T-cell (primary cell): ENCODE measurements at regions not wholly inside any gene's neighbourhood (a gene's known extent, or its start where the extent isn't known, plus 50 kb on each side); places are given as distances from the start of the nearest gene placed in this dataset.

Experiments used
- ATAC-seq, 4 experiments: fragments of 200-7000 bp in 3 of 4; fragments of 150-1000 bp in 1 of 4; cut with Tn5 transposase; replicated peaks in 1 of 4; 1 replicate in 3 of 4; 2 replicates in 1 of 4; pipeline ENCODE4 v1.10.0; 2021; ENCODE audit warnings: moderate library complexity in 3 of 4, mild to moderate bottlenecking in 2 of 4, moderate number of reproducible peaks in 1 of 4
- CTCF ChIA-PET, 2 donors: fragments of 300-600 bp; sonication (Branson Sonifier 250); formaldehyde crosslinking; loops; one replicate each; lab custom pipeline; 2022; ENCODE audit warnings: antibody characterized with exemption in 2 of 2; lab: Charles Lee
- POLR2A ChIA-PET, 2 donors: fragments of 300-600 bp; sonication (Branson Sonifier 250); formaldehyde crosslinking; loops; one replicate each; lab custom pipeline; 2022; ENCODE audit warnings: antibody characterized with exemption in 2 of 2; lab: Charles Lee
- DNase-seq, 35 experiments: peaks; one replicate each; pipeline versions ENCODE4 v3.0.0 to v3.0.0-alpha.2; 2013 to 2023
- H3K27ac ChIP-seq: one replicate; pipeline ENCODE4 v1.5.1; 2013; ENCODE audit warnings: low read length
- H3K27me3 ChIP-seq, 2 experiments: replicated peaks in 1 of 2; 1 replicate in 1 of 2; 2 replicates in 1 of 2; pipeline versions ENCODE4 v1.6.1 to v1.7.0; 2013; ENCODE audit warnings: low read length in 1 of 2, mixed read lengths in 1 of 2; ENCODE audit not compliant: control insufficient read depth in 2 of 2, insufficient read depth in 2 of 2; ENCODE audit errors: extremely low read depth in 1 of 2
- H3K36me3 ChIP-seq, 2 donors: 1 replicate in 1 of 2; 2 replicates in 1 of 2; pipeline versions ENCODE4 v1.6.1 to v1.7.0; 2013; ENCODE audit warnings: low read length in 1 of 2; ENCODE audit not compliant: control insufficient read depth in 2 of 2, insufficient read depth in 1 of 2; ENCODE audit errors: extremely low read depth in 1 of 2
- H3K4me1 ChIP-seq, 2 experiments: 1 replicate in 1 of 2; 2 replicates in 1 of 2; pipeline versions ENCODE4 v1.6.1 to v1.7.0; 2013; ENCODE audit warnings: low read length in 2 of 2, mixed read lengths in 1 of 2; ENCODE audit not compliant: insufficient read depth in 2 of 2, control insufficient read depth in 1 of 2; ENCODE audit errors: extremely low read depth in 1 of 2
- H3K4me3 ChIP-seq, 2 donors: 1 replicate in 1 of 2; 2 replicates in 1 of 2; pipeline versions ENCODE4 v1.5.1 to v1.7.0; 2013; ENCODE audit warnings: mild to moderate bottlenecking in 2 of 2, low read length in 1 of 2, moderate library complexity in 1 of 2; ENCODE audit not compliant: control insufficient read depth in 1 of 2; ENCODE audit errors: extremely low read depth in 1 of 2
- H3K9me3 ChIP-seq: 2 replicates; pipeline ENCODE4 v1.7.0; 2013
- H3K27ac Mint-ChIP-seq, 2 donors: one replicate each; pipeline ENCODE4 v1.8.0; 2020 to 2021; ENCODE audit warnings: mild to moderate bottlenecking in 2 of 2, mixed read lengths in 2 of 2
- H3K27me3 Mint-ChIP-seq, 2 donors: one replicate each; pipeline ENCODE4 v1.8.0; 2021 to 2022; ENCODE audit warnings: mixed read lengths in 2 of 2
- H3K36me3 Mint-ChIP-seq: one replicate; pipeline ENCODE4 v1.8.0; 2021; ENCODE audit warnings: mixed read lengths
- H3K4me1 Mint-ChIP-seq, 3 donors: one replicate each; pipeline ENCODE4 v1.8.0; 2020 to 2022; ENCODE audit warnings: mixed read lengths in 3 of 3, mild to moderate bottlenecking in 1 of 3
- H3K4me3 Mint-ChIP-seq, 3 donors: one replicate each; pipeline ENCODE4 v1.8.0; 2020 to 2022; ENCODE audit warnings: mild to moderate bottlenecking in 3 of 3, mixed read lengths in 3 of 3, moderate library complexity in 3 of 3
- H3K9me3 Mint-ChIP-seq, 3 donors: one replicate each; pipeline ENCODE4 v1.8.0; 2020 to 2022; ENCODE audit warnings: mixed read lengths in 3 of 3
- WGBS: methylation state at CpG from one replicate; pipeline ENCODE4 v1.1.5; 2013; ENCODE audit warnings: missing lambda C conversion rate; ENCODE audit not compliant: insufficient coverage; 5-methylcytosine and 5-hydroxymethylcytosine counted together

DNA sequence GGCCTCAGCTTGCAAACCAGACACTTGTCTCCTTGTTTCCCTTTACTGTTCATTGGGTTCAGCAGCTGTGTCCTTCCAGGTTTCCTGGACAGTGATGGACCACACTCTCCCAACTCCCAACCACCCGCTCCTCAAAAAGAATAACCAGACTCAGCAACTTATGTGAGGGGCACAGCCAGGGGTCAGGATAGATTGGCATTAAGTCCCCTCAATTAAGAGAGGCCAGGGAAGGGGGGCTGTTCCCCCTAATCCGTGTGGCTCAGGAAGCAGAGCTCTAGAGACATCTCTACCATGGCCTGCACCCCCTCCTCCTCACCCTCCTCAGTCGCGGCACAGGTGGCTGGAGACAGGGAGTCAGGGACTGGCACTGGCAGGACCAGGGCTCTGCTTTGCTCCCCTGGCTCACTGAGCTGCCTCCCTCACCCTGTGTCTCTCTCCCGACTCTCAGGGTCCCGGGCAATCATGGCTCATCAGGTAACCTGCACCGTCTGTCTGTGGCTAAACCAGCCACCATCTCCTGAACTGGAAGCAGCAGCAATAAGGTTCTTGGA lies 111.7 kb downstream of the ZNF280B start:
- no peak overlapping the region for H3K4me3 Mint-ChIP-seq
- Histone ChIP-seq H3K27ac (no peak overlapping the region), H3K4me3 (no peak overlapping the region), H3K36me3 (no peaks in the 10 kb centered on the region), H3K4me1 (no peaks in the 10 kb centered on the region), H3K9me3 (no peaks in the 10 kb centered on the region), H3K27me3 (peaks cover 0 to 30% of the 10 kb centered on the region in 2 experiments)
- peaks cover 0 to 4% (median 0%) of the 10 kb centered on the region in 3 donors for H3K9me3 Mint-ChIP-seq
- WGBS: 95% methylated on average over 6 of the region's 7 CpGs
- H3K27ac Mint-ChIP-seq: no peak overlapping the region
- H3K27me3 Mint-ChIP-seq: peaks cover 9 to 24% of the 10 kb centered on the region in 2 donors
- peaks cover 0 to 4% (median 0%) of the 10 kb centered on the region in 3 donors for H3K4me1 Mint-ChIP-seq
- ChIA-PET CTCF (no interaction called here), POLR2A (no interaction called here)
- no peaks in the 10 kb centered on the region for H3K36me3 Mint-ChIP-seq
- no peak for DNase-seq
- ATAC-seq: no peak

- H3K27ac Mint-ChIP-seq: no peak overlapping the region
- H3K36me3 Mint-ChIP-seq: no peaks in the 10 kb centered on the region
- peaks cover 0 to 4% (median 0%) of the 10 kb centered on the region in 3 donors for H3K4me1 Mint-ChIP-seq
- H3K9me3 Mint-ChIP-seq: peaks cover 0 to 2% (median 0%) of the 10 kb centered on the region in 3 donors
- DNase-seq (no peak), ATAC-seq (no peak)
- POLR2A ChIA-PET: no interaction called here
- peaks cover 0 to 26% of the 10 kb centered on the region in 2 experiments for H3K27me3 ChIP-seq
- H3K4me3 Mint-ChIP-seq: no peak overlapping the region
- H3K4me1 ChIP-seq: no peaks in the 10 kb centered on the region
- H3K9me3 ChIP-seq: no peaks in the 10 kb centered on the region
- WGBS: 63% methylated on average over 5 of the region's 6 CpGs
- CTCF ChIA-PET: no interaction called here
- no peak overlapping the region for H3K4me3 ChIP-seq
- peaks cover 9 to 21% of the 10 kb centered on the region in 2 donors for H3K27me3 Mint-ChIP-seq
- no peak overlapping the region for H3K27ac ChIP-seq
- H3K36me3 ChIP-seq: no peaks in the 10 kb centered on the region
Observed at GRCh38 chr22:22397292-22397870, 111.2 kb downstream of the ZNF280B start.

DNA sequence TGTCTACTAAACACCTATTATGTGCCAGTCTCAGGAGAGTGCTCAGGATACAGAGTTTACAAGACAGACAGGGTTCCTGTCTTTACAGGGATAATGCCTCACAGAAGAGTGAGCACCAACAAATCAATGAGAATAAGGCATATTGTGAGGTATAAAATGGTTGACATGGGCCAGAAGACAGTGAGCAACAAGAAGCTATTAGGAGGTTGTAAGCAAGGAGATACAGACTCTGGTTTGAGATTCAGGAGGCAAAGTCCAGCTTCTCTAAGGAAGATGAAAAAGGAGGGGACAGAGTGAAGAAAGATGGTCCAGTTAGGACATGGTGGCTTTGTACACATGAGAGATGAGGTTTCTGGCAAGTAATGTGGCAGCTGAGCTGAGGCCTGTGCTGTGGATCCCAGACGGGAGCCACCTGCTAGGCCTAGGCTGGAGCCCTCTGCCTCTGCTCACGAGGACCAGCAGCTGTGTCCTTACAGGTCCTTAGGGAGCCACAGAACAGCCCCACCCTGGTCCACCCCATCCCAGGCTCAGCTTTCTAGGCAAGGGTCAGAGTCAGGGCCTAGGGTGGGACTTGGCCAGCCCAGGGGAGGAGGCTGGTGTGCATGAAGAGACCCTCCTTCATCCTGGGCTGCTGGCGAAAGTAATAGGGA lies 110.5 kb downstream of the ZNF280B start:
- Histone ChIP-seq H3K27ac (no peak overlapping the region), H3K27me3 (peaks cover 0 to 26% of the 10 kb centered on the region in 2 experiments), H3K4me3 (no peak overlapping the region), H3K4me1 (no peaks in the 10 kb centered on the region), H3K36me3 (no peaks in the 10 kb centered on the region), H3K9me3 (no peaks in the 10 kb centered on the region)
- H3K4me3 Mint-ChIP-seq: no peak overlapping the region
- peaks cover 0 to 4% (median 0%) of the 10 kb centered on the region in 3 donors for H3K4me1 Mint-ChIP-seq
- WGBS: 72% methylated on average over 2 of the region's 3 CpGs
- no peaks in the 10 kb centered on the region for H3K36me3 Mint-ChIP-seq
- H3K27ac Mint-ChIP-seq: no peak overlapping the region
- ChIA-PET CTCF (no interaction called here), POLR2A (no interaction called here)
- ATAC-seq: no peak
- H3K27me3 Mint-ChIP-seq: peaks cover 9 to 17% of the 10 kb centered on the region in 2 donors
- no peaks in the 10 kb centered on the region for H3K9me3 Mint-ChIP-seq
- no peak for DNase-seq

DNA sequence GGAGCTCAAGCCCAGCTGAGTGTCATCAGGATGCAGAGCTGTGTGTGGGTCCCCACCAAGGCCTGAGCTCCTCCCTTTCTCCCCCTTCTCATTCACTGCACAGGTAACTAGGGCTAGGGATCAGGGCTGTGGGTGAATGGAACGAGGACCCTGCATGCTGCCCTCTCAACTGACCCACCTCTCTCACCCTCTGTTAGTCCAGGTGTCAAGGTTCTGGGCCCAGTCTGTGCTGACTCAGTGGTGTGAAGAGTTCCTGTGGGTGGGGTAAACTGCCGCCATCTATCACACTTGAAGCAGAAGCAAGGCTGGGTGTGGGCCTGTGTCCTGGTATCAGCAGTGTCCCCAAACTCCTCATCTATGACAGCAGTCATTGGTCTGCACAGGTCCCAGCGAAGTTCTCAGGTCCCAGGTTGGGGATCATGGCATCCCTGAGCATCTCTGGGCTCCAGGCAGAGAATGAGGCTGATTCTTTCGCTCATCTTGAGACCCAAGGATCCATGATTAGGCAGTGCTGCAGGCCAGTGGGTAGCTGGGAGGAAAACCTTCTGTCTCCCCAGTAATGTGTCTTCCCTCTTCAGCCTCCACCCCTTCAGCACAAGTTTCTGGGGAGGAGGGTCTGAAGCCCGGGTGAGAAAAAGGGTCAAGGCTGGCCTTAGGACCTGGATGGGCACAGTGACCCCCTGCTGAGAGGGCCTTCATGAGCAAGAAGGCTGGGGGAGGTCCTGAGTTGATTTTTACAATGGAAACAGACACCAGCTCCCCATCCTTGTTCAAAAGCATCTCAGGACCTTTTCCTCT lies 109.8 kb downstream of the ZNF280B start:
- no peaks in the 10 kb centered on the region for H3K9me3 Mint-ChIP-seq
- H3K27me3 Mint-ChIP-seq: peaks cover 9 to 19% of the 10 kb centered on the region in 2 donors
- no peak overlapping the region for H3K27ac Mint-ChIP-seq
- no peaks in the 10 kb centered on the region for H3K36me3 Mint-ChIP-seq
- H3K4me3 ChIP-seq: no peak overlapping the region
- ChIA-PET CTCF (no interaction called here), POLR2A (no interaction called here)
- H3K27ac ChIP-seq: no peak overlapping the region
- no peaks in the 10 kb centered on the region for H3K9me3 ChIP-seq
- DNase-seq (no peak), ATAC-seq (no peak)
- peaks cover 0 to 22% of the 10 kb centered on the region in 2 experiments for H3K27me3 ChIP-seq
- no peaks in the 10 kb centered on the region for H3K4me1 ChIP-seq
- no peaks in the 10 kb centered on the region for H3K36me3 ChIP-seq
- peaks cover 0 to 4% (median 0%) of the 10 kb centered on the region in 3 donors for H3K4me1 Mint-ChIP-seq
- 67% methylated on average over 1 of the region's 5 CpGs for WGBS
- no peak overlapping the region for H3K4me3 Mint-ChIP-seq

GRCh38 chr22:22400099-22400498 lies 108.4 kb downstream of the ZNF280B start:
- ATAC-seq: no peak
- Mint-ChIP-seq H3K27ac (no peak overlapping the region), H3K36me3 (no peaks in the 10 kb centered on the region), H3K4me1 (peaks cover 0 to 4% (median 0%) of the 10 kb centered on the region in 3 donors), H3K4me3 (no peak overlapping the region), H3K27me3 (peaks cover 9 to 19% of the 10 kb centered on the region in 2 donors), H3K9me3 (no peaks in the 10 kb centered on the region)
- no peaks in the 10 kb centered on the region for H3K4me1 ChIP-seq
- CTCF ChIA-PET: no interaction called here
- H3K27ac ChIP-seq: no peak overlapping the region
- no peak for DNase-seq
- no peak overlapping the region for H3K4me3 ChIP-seq
- no peaks in the 10 kb centered on the region for H3K9me3 ChIP-seq
- POLR2A ChIA-PET: no interaction called here
- WGBS: 79% methylated on average over 2 of the region's 3 CpGs
- peaks cover 0 to 22% of the 10 kb centered on the region in 2 experiments for H3K27me3 ChIP-seq
- H3K36me3 ChIP-seq: no peaks in the 10 kb centered on the region

DNA sequence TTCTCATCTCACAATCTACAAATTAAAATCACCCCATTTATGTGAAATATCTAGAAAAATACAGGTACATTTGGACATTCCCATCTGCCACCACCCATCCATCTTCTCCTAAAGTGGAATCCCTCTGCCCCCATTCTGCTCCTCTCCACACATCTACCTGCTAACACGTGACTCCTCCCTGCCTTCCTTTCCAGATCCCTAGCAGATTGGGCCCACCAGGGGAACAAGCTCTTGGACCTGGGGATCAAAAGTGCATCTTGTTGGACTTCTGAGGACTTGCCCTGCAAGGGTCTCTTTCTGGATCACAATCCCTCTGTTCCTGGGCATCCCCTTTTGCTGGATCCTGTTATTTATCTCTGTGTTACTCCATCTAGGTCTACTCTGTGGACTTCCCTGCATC lies 107.6 kb downstream of the ZNF280B start:
- ATAC-seq: no peak
- Mint-ChIP-seq H3K27ac (no peak overlapping the region), H3K4me1 (no peaks in the 10 kb centered on the region), H3K27me3 (peaks cover 12 to 23% of the 10 kb centered on the region in 2 donors), H3K9me3 (no peaks in the 10 kb centered on the region), H3K36me3 (no peaks in the 10 kb centered on the region), H3K4me3 (no peak overlapping the region)
- no peaks in the 10 kb centered on the region for H3K9me3 ChIP-seq
- H3K4me3 ChIP-seq: no peak overlapping the region
- CTCF ChIA-PET: no interaction called here
- no CpG with 5 or more reads among the region's 1 CpG for WGBS
- no peak overlapping the region for H3K27ac ChIP-seq
- POLR2A ChIA-PET: no interaction called here
- H3K36me3 ChIP-seq: no peaks in the 10 kb centered on the region
- no peak for DNase-seq
- H3K4me1 ChIP-seq: no peaks in the 10 kb centered on the region
- peaks cover 0 to 20% of the 10 kb centered on the region in 2 experiments for H3K27me3 ChIP-seq
